GM21619 (cell line): ENCODE measurements at regions not wholly inside any gene's neighbourhood (a gene's known extent, or its start where the extent isn't known, plus 50 kb on each side); places are given as distances from the start of the nearest gene placed in this dataset.
"Not testable (repeated sequence)": the region's sequence is repeated elsewhere in the genome, so short reads cannot be mapped to it uniquely, and the experiment has no call there.

ENCODE experiments used
- ATAC-seq: cut with Tn5 transposase; IDR thresholded peaks from one replicate; pipeline ENCODE4 v1.9.1; 2021; ENCODE audit not compliant: unreplicated experiment

GRCh38 chr15:39504808-39505207 is 76.1 kb upstream of the THBS1 start:
- ATAC-seq, result no peak

- no peak for ATAC-seq
These were observed 74.7 kb upstream of the THBS1 start for GRCh38 chr15:39506146-39506545.

- no peak for ATAC-seq
These were observed 72.3 kb upstream of the THBS1 start for GRCh38 chr15:39508536-39508935.

DNA sequence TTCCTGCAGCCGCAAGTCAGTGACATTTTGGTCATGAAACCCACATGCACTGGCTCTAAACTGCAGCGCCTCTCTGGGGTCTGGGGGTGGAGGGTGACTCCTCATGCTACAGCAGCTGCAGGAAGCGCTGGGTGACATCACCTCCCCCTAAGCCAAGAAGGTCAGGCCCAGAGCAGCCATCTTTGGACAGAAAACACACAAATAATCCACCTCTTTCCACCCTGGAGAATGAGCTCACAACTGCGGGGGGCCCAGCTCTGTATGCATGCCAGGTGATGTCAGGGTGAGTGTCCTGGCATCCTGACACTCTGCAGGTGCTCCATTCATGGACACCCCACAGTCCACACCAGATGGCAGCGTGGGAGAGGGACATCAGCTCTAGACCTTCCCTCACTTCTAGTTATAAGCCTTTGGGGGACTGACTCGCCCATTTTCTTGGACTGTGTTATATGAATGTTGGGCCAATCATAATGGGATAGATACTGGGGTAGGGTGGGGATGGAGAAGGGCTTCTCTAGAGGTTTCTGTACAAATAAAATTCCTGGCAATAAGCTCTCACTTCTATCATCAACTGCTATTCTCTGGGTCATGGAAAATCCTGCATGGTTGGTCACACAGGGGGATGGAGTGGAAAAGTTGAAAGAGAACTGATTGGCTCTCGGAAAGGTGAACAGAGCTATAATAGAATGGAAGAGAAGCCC is 70.7 kb upstream of the THBS1 start:
- no peak for ATAC-seq

DNA sequence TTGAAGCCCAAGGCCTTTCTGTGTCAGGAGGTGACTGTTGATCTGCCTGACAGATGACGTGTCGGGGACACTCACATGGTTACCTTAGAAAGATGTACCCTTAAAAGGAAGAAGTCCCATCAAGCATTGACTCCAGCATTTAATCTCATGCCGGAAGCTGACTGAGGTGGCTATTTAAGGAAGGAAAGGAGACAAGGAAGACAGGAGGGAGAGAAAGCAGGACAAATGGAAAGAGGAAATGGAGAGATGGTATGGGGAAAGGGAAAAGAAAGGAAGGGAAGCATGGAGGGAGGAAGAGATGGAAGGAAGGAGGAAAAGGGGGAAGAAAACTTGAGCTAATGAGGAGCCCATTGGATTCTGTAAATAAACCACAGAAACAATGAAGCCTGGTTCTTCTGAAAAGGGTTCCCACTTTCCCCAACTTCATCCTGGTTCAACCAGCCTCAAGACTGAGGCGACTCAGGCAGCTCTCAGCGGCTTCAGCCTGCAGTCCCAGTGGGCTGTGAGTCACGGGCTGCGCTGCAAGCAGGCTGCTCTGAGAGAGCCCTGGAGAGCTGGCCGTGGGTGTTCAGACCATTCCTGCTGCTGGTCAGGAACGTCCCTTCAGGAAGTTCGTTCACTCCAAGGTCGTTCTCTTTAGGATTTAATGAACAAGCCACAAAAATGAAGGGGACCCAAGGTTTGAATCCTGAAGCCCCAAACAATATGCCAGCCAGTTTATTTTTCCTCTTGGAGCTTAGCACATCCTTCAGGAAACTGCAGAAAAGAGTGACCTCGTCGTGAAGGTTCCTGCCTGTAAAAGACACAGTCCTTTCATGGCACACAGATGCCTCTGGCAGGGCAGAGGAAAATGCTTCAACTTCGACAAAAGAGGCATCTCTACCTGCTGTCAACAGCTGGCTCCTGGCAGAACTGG is 69.6 kb upstream of the THBS1 start:
- ATAC-seq, result no peak

- no peak for ATAC-seq
These were observed 69.0 kb upstream of the THBS1 start for GRCh38 chr15:39511916-39512260.

GRCh38 chr15:39512643-39513042 is 68.2 kb upstream of the THBS1 start:
- ATAC-seq, result no peak

DNA sequence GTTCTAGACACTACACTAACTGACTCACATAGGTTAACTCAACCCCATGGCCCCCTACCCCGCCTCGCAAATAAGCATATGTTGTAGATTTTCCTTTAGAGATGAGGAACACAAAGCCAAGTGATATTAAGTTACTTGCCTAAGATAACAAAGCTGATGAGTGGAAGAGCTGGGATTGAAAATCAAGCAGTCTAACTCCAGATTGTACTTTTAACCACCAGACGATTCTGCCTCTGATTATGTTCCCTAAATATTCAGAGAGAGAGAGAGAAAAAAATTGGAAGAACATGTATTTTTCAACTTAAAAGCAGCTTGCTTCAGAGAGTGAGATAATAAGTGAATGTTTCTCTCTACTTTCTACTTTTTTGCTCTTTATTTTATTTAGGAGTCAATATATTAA is 66.9 kb upstream of the THBS1 start:
- no peak for ATAC-seq

- ATAC-seq, result no peak
These were observed 65.9 kb upstream of the THBS1 start for GRCh38 chr15:39514933-39515332.

DNA sequence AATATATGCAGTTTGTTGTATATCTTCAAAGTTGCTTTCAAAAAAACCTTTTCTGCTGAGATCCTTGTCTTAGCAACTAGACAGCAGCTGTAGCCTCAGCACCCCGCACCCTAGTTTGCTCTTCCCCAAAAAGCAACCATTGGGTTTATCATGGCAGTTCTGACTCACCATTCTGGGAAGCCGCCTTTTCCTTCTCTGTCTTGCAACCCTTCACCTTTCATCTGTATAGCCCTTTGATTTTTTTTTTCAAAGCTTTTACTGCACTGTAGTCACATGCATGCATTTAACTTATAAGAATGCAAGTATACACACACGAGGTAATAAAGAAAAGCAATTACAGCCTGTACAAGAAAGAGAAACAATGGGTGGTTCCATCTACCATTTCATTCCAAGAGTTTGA is 65.1 kb upstream of the THBS1 start:
- ATAC-seq, result no peak

DNA sequence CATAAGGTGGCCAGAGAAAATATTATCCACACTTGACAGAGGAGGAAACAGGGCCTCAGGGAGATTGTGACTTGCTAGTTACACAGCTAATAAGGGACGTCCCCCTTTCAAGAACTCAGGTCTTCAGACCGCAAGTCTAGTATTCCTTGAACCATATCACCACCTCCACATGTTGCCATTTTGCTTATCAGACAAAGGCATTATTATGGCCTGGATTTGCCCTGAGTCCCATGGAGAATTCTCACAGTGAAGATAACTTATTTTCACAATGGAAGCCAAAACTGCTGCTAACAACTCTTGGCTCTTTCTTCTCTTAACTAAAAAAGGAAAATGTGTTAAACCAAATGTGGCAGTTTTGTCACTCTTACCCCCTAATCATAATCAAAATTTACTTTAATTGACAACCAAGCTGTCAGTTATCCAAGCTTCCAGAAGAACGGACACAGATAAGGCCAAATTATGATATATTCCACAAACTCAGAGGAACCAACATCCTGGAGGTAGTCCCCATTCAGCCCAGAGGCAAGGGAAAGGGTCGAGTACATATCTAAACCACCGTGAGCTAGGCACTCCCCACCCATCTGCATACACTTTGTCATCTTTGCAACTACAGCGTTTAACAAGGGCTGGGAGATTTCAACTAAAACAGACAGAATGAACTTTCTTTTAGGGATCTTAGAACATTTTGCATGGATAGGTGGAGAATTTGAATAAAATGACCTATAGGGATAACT is 63.6 kb upstream of the THBS1 start:
- ATAC-seq, result no peak

DNA sequence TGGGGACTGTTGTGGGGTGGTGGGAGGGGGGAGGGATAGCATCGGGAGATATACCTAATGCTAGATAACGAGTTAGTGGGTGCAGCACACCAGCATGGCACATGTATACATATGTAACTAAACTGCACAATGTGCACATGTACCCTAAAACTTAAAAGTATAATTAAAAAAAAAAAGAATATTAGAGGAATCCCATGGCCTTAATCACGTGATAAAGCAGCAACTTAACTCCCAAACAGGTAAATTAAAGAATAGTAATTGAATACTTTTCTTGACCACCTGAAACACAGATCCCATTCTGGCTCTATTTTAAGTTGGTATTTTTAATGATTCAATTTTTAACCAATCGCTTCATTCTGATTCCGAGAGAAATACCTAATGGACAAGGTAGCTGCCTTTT is 56.9 kb upstream of the THBS1 start:
- ATAC-seq, result not testable (repeated sequence)

DNA sequence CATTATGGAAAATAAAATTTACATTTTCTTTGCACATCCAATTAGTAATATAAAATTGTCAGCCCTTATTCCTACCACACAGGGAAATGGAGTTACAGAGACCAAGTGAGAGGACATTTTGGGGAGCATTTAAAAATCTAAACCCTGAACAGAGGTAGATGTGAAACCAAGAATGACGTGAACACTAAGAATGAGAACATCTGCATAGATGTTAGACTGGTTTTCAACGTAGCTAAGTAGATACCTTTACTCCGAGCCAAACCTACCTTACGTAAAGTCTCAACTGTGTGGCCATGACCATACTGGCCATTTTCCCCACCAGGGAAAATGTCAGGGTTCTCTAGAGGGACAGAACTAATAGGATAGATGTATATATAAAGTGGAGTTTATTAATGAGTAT is 51.4 kb upstream of the THBS1 start:
- no peak for ATAC-seq

- no peak for ATAC-seq
These were observed 50.2 kb upstream of the THBS1 start for GRCh38 chr15:39530480-39531342.
